T-cell (primary cell): ENCODE measurements at regions not wholly inside any gene's neighbourhood (a gene's known extent, or its start where the extent isn't known, plus 50 kb on each side); places are given as distances from the start of the nearest gene placed in this dataset.

Source experiments
- ATAC-seq, 4 experiments: fragments of 200-7000 bp in 3 of 4; fragments of 150-1000 bp in 1 of 4; cut with Tn5 transposase; replicated peaks in 1 of 4; 1 replicate in 3 of 4; 2 replicates in 1 of 4; pipeline ENCODE4 v1.10.0; 2021; ENCODE audit warnings: moderate library complexity in 3 of 4, mild to moderate bottlenecking in 2 of 4, moderate number of reproducible peaks in 1 of 4
- CTCF ChIA-PET, 2 donors: fragments of 300-600 bp; sonication (Branson Sonifier 250); formaldehyde crosslinking; loops; one replicate each; lab custom pipeline; 2022; ENCODE audit warnings: antibody characterized with exemption in 2 of 2; lab: Charles Lee
- POLR2A ChIA-PET, 2 donors: fragments of 300-600 bp; sonication (Branson Sonifier 250); formaldehyde crosslinking; loops; one replicate each; lab custom pipeline; 2022; ENCODE audit warnings: antibody characterized with exemption in 2 of 2; lab: Charles Lee
- DNase-seq, 35 experiments: peaks; one replicate each; pipeline versions ENCODE4 v3.0.0 to v3.0.0-alpha.2; 2013 to 2023
- H3K27ac ChIP-seq: one replicate; pipeline ENCODE4 v1.5.1; 2013; ENCODE audit warnings: low read length
- H3K27me3 ChIP-seq, 2 experiments: replicated peaks in 1 of 2; 1 replicate in 1 of 2; 2 replicates in 1 of 2; pipeline versions ENCODE4 v1.6.1 to v1.7.0; 2013; ENCODE audit warnings: low read length in 1 of 2, mixed read lengths in 1 of 2; ENCODE audit not compliant: control insufficient read depth in 2 of 2, insufficient read depth in 2 of 2; ENCODE audit errors: extremely low read depth in 1 of 2
- H3K36me3 ChIP-seq, 2 donors: 1 replicate in 1 of 2; 2 replicates in 1 of 2; pipeline versions ENCODE4 v1.6.1 to v1.7.0; 2013; ENCODE audit warnings: low read length in 1 of 2; ENCODE audit not compliant: control insufficient read depth in 2 of 2, insufficient read depth in 1 of 2; ENCODE audit errors: extremely low read depth in 1 of 2
- H3K4me1 ChIP-seq, 2 experiments: 1 replicate in 1 of 2; 2 replicates in 1 of 2; pipeline versions ENCODE4 v1.6.1 to v1.7.0; 2013; ENCODE audit warnings: low read length in 2 of 2, mixed read lengths in 1 of 2; ENCODE audit not compliant: insufficient read depth in 2 of 2, control insufficient read depth in 1 of 2; ENCODE audit errors: extremely low read depth in 1 of 2
- H3K4me3 ChIP-seq, 2 donors: 1 replicate in 1 of 2; 2 replicates in 1 of 2; pipeline versions ENCODE4 v1.5.1 to v1.7.0; 2013; ENCODE audit warnings: mild to moderate bottlenecking in 2 of 2, low read length in 1 of 2, moderate library complexity in 1 of 2; ENCODE audit not compliant: control insufficient read depth in 1 of 2; ENCODE audit errors: extremely low read depth in 1 of 2
- H3K9me3 ChIP-seq: 2 replicates; pipeline ENCODE4 v1.7.0; 2013
- H3K27ac Mint-ChIP-seq, 2 donors: one replicate each; pipeline ENCODE4 v1.8.0; 2020 to 2021; ENCODE audit warnings: mild to moderate bottlenecking in 2 of 2, mixed read lengths in 2 of 2
- H3K27me3 Mint-ChIP-seq, 2 donors: one replicate each; pipeline ENCODE4 v1.8.0; 2021 to 2022; ENCODE audit warnings: mixed read lengths in 2 of 2
- H3K36me3 Mint-ChIP-seq: one replicate; pipeline ENCODE4 v1.8.0; 2021; ENCODE audit warnings: mixed read lengths
- H3K4me1 Mint-ChIP-seq, 3 donors: one replicate each; pipeline ENCODE4 v1.8.0; 2020 to 2022; ENCODE audit warnings: mixed read lengths in 3 of 3, mild to moderate bottlenecking in 1 of 3
- H3K4me3 Mint-ChIP-seq, 3 donors: one replicate each; pipeline ENCODE4 v1.8.0; 2020 to 2022; ENCODE audit warnings: mild to moderate bottlenecking in 3 of 3, mixed read lengths in 3 of 3, moderate library complexity in 3 of 3
- H3K9me3 Mint-ChIP-seq, 3 donors: one replicate each; pipeline ENCODE4 v1.8.0; 2020 to 2022; ENCODE audit warnings: mixed read lengths in 3 of 3
- WGBS: methylation state at CpG from one replicate; pipeline ENCODE4 v1.1.5; 2013; ENCODE audit warnings: missing lambda C conversion rate; ENCODE audit not compliant: insufficient coverage; 5-methylcytosine and 5-hydroxymethylcytosine counted together

- Mint-ChIP-seq H3K4me3 (no peak overlapping the region), H3K4me1 (no peaks in the 10 kb centered on the region), H3K27ac (no peak overlapping the region), H3K36me3 (no peaks in the 10 kb centered on the region), H3K9me3 (peaks cover 4 to 6% (median 4%) of the 10 kb centered on the region in 3 donors), H3K27me3 (peaks cover 0 to 7% of the 10 kb centered on the region in 2 donors)
- DNase-seq: no peak
- H3K9me3 ChIP-seq: peaks cover 3% of the 10 kb centered on the region
- ATAC-seq: no peak
- POLR2A ChIA-PET: no interaction called here
- no peaks in the 10 kb centered on the region for H3K27me3 ChIP-seq
- 76% methylated on average over 4 of the region's 6 CpGs for WGBS
- H3K27ac ChIP-seq: no peak overlapping the region
- no peak overlapping the region for H3K4me3 ChIP-seq
- H3K4me1 ChIP-seq: no peaks in the 10 kb centered on the region
- CTCF ChIA-PET: no interaction called here
- no peaks in the 10 kb centered on the region for H3K36me3 ChIP-seq
Observed at GRCh38 chr5:158373608-158374395, 514.9 kb upstream of the CLINT1 start.

GRCh38 chr5:158369241-158369640 lies 510.3 kb upstream of the CLINT1 start:
- H3K9me3 Mint-ChIP-seq: peaks cover 0 to 3% (median 0%) of the 10 kb centered on the region in 3 donors
- no peak for DNase-seq

GRCh38 chr5:158368686-158369085 lies 509.7 kb upstream of the CLINT1 start:
- no CpG with 5 or more reads among the region's 4 CpGs for WGBS
- Mint-ChIP-seq H3K36me3 (no peaks in the 10 kb centered on the region), H3K27ac (no peak overlapping the region), H3K4me1 (no peaks in the 10 kb centered on the region), H3K9me3 (peaks cover 0 to 3% (median 0%) of the 10 kb centered on the region in 3 donors), H3K4me3 (no peak overlapping the region), H3K27me3 (peaks cover 0 to 4% of the 10 kb centered on the region in 2 donors)
- CTCF ChIA-PET: interaction anchor here in 1 of 2 donors (0.6 to 0.7 kb wide), 2 partner anchors 22 to 1890 kb away, joined by 3 read pairs; no protein-coding TSS in a partner anchor
- Histone ChIP-seq H3K27me3 (no peaks in the 10 kb centered on the region), H3K4me3 (no peak overlapping the region), H3K4me1 (no peaks in the 10 kb centered on the region), H3K27ac (no peak overlapping the region), H3K9me3 (no peaks in the 10 kb centered on the region), H3K36me3 (no peaks in the 10 kb centered on the region)
- ATAC-seq (no peak), DNase-seq (no peak)
- POLR2A ChIA-PET: no interaction called here

More at GRCh38 chr5:158369241-158369640, 510.3 kb upstream of the CLINT1 start:
- peaks cover 0 to 7% of the 10 kb centered on the region in 2 donors for H3K27me3 Mint-ChIP-seq
- no peak for ATAC-seq
- ChIA-PET POLR2A (no interaction called here), CTCF (no interaction called here)
- no peaks in the 10 kb centered on the region for H3K36me3 Mint-ChIP-seq
- 20% methylated on average over 1 of the region's 4 CpGs for whole genome bisulfite sequencing
- H3K27me3 ChIP-seq: no peaks in the 10 kb centered on the region
- no peaks in the 10 kb centered on the region for H3K4me1 Mint-ChIP-seq
- no peak overlapping the region for H3K27ac Mint-ChIP-seq
- H3K27ac ChIP-seq: no peak overlapping the region
- H3K4me3 ChIP-seq: no peak overlapping the region
- no peaks in the 10 kb centered on the region for H3K36me3 ChIP-seq
- H3K4me3 Mint-ChIP-seq: no peak overlapping the region
- H3K9me3 ChIP-seq: no peaks in the 10 kb centered on the region
- no peaks in the 10 kb centered on the region for H3K4me1 ChIP-seq

- no peak overlapping the region for H3K27ac ChIP-seq
- H3K4me1 ChIP-seq: no peaks in the 10 kb centered on the region
- no peaks in the 10 kb centered on the region for H3K27me3 ChIP-seq
- no peaks in the 10 kb centered on the region for H3K9me3 ChIP-seq
- no peaks in the 10 kb centered on the region for H3K36me3 ChIP-seq
- H3K4me3 ChIP-seq: no peak overlapping the region
- Mint-ChIP-seq H3K27me3 (no peaks in the 10 kb centered on the region), H3K9me3 (no peaks in the 10 kb centered on the region), H3K4me3 (no peak overlapping the region), H3K36me3 (no peaks in the 10 kb centered on the region), H3K4me1 (no peaks in the 10 kb centered on the region), H3K27ac (no peak overlapping the region)
- WGBS: 94% methylated on average over 2 of the region's 4 CpGs
- ChIA-PET POLR2A (no interaction called here), CTCF (no interaction called here)
- no peak for ATAC-seq
- DNase-seq: no peak
Observed at GRCh38 chr5:158364367-158364766, 505.4 kb upstream of the CLINT1 start.

GRCh38 chr5:158354958-158355357 lies 496.0 kb upstream of the CLINT1 start:
- DNase-seq (no peak), ATAC-seq (no peak)
- CTCF ChIA-PET: no interaction called here
- no peaks in the 10 kb centered on the region for H3K4me1 ChIP-seq
- Mint-ChIP-seq H3K9me3 (peaks cover 4 to 5% (median 5%) of the 10 kb centered on the region in 3 donors), H3K27me3 (no peaks in the 10 kb centered on the region), H3K4me1 (no peaks in the 10 kb centered on the region), H3K4me3 (no peak overlapping the region), H3K36me3 (no peaks in the 10 kb centered on the region), H3K27ac (no peak overlapping the region)
- peaks cover 2% of the 10 kb centered on the region for H3K9me3 ChIP-seq
- H3K27ac ChIP-seq: no peak overlapping the region
- no peaks in the 10 kb centered on the region for H3K27me3 ChIP-seq
- H3K4me3 ChIP-seq: no peak overlapping the region
- POLR2A ChIA-PET: no interaction called here
- H3K36me3 ChIP-seq: no peaks in the 10 kb centered on the region

GRCh38 chr5:158351485-158352125 lies 492.7 kb upstream of the CLINT1 start:
- peaks cover 2% of the 10 kb centered on the region for H3K9me3 ChIP-seq
- no peaks in the 10 kb centered on the region for H3K4me1 ChIP-seq
- no peaks in the 10 kb centered on the region for H3K36me3 Mint-ChIP-seq
- no peaks in the 10 kb centered on the region for H3K4me1 Mint-ChIP-seq
- peaks cover 4 to 5% (median 5%) of the 10 kb centered on the region in 3 donors for H3K9me3 Mint-ChIP-seq
- no peak overlapping the region for H3K27ac Mint-ChIP-seq
- H3K27ac ChIP-seq: no peak overlapping the region
- no peak overlapping the region for H3K4me3 ChIP-seq
- CTCF ChIA-PET: no interaction called here
- H3K27me3 Mint-ChIP-seq: no peaks in the 10 kb centered on the region
- H3K36me3 ChIP-seq: no peaks in the 10 kb centered on the region
- ATAC-seq: no peak
- no peak for DNase-seq
- 83% methylated on average over 2 of the region's 6 CpGs for WGBS
- no peaks in the 10 kb centered on the region for H3K27me3 ChIP-seq
- POLR2A ChIA-PET: no interaction called here
- H3K4me3 Mint-ChIP-seq: no peak overlapping the region
